ENCODE measurements at regions not wholly inside any gene's neighbourhood (a gene's known extent, or its start where the extent isn't known, plus 50 kb on each side); places are given as distances from the start of the nearest gene placed in this dataset.

GRCh38 chr22:49476800-49477400, 350.8 kb downstream of the BRD1 start:
- no peak for TF ChIP-seq CTCF (IDR thresholded peaks at IDR 0.05)
- Histone ChIP-seq H3K27ac (no peak overlapping the region), H3K4me3 (no peak overlapping the region)
- peak; percentile 4 for DNase-seq (ENCODE audit: low spot score)

- no peak for TF ChIP-seq CTCF (IDR thresholded peaks at IDR 0.05)
- no peak for DNase-seq (ENCODE audit: low spot score)
Observed at GRCh38 chr22:49476176-49476575, 351.5 kb downstream of the BRD1 start.

GRCh38 chr22:49475253-49475652, 352.4 kb downstream of the BRD1 start:
- H3K4me3 ChIP-seq = no peak overlapping the region
- no peak for TF ChIP-seq CTCF (IDR thresholded peaks at IDR 0.05)
- no peak overlapping the region for H3K27ac ChIP-seq
- DNase-seq (ENCODE audit: low spot score) = no peak

More at GRCh38 chr22:49476176-49476575, 351.5 kb downstream of the BRD1 start:
- H3K4me3 ChIP-seq = no peak overlapping the region
- no peak overlapping the region for H3K27ac ChIP-seq

GRCh38 chr22:49473286-49473685, 354.4 kb downstream of the BRD1 start:
- no peak for TF ChIP-seq CTCF (IDR thresholded peaks at IDR 0.05)
- H3K4me3 ChIP-seq = no peak overlapping the region
- no peak overlapping the region for H3K27ac ChIP-seq
- DNase-seq (ENCODE audit: low spot score) = no peak

DNA sequence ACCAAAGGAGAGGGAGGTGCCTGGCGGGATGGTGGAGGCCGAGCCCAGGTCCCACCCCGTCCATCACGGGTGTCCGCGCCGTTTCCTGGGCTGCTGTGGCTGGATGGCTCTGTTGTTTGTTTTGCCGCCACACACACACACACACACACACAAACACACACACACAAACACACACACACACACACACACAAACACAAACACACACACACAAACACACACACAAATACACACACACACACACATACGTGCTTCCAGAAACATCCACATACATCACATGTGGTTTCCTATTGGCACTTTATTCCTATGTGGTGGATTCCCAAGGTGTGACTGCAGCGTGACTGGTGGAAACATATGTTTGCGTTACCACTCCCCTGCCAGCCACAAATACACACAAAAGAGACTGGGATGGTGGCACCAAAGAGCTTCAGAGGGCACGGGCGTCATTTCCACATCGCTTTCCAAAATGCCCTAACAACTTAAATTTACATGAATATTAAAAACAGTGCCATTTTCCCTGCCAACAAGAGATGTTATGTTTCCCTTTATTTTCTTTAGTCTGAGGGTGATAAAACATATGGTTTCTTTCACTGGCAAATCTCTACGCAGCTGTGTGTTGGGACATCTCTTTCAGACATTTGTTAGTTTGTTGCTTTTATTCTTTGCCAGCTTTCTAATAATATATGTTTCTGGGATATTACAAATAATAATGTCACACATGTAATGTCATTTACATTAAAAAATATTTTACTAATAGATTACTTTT, 356.8 kb downstream of the BRD1 start:
- Histone ChIP-seq H3K4me3 (no peak overlapping the region), H3K27ac (no peak overlapping the region)
- DNase-seq (ENCODE audit: low spot score) = no peak
- TF ChIP-seq CTCF (IDR thresholded peaks at IDR 0.05) = no peak

GRCh38 chr22:49469896-49470740, 357.6 kb downstream of the BRD1 start:
- Histone ChIP-seq H3K27ac (no peak overlapping the region), H3K4me3 (no peak overlapping the region)
- DNase-seq (ENCODE audit: low spot score) = no peak
- no peak for TF ChIP-seq CTCF (IDR thresholded peaks at IDR 0.05)
